NCI-H524 (cell line): ENCODE measurements at regions not wholly inside any gene's neighbourhood (a gene's known extent, or its start where the extent isn't known, plus 50 kb on each side); places are given as distances from the start of the nearest gene placed in this dataset.

Source experiments
- DNase-seq, 2 experiments: peaks; one replicate each; lab custom pipeline; 2025; lab: John Stamatoyannopoulos, UW

DNA sequence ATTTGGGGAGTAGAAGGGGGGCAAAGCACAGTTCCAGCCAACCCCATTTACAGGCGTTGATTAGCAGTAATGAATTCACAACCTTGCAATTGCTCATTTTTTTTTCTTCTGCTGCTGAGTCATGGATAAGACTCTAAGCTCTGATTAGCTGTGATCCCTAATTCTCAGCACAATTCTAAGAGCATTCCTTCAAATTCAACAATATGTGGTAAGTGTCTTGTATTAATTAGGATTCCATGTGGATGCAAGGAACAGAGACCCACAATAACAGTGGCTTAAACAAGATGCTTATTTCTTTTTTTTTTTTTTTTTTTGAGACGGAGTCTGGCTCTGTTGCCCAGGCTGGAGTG is 133.4 kb downstream of the PALM2AKAP2 start:
- no peak for DNase-seq

DNA sequence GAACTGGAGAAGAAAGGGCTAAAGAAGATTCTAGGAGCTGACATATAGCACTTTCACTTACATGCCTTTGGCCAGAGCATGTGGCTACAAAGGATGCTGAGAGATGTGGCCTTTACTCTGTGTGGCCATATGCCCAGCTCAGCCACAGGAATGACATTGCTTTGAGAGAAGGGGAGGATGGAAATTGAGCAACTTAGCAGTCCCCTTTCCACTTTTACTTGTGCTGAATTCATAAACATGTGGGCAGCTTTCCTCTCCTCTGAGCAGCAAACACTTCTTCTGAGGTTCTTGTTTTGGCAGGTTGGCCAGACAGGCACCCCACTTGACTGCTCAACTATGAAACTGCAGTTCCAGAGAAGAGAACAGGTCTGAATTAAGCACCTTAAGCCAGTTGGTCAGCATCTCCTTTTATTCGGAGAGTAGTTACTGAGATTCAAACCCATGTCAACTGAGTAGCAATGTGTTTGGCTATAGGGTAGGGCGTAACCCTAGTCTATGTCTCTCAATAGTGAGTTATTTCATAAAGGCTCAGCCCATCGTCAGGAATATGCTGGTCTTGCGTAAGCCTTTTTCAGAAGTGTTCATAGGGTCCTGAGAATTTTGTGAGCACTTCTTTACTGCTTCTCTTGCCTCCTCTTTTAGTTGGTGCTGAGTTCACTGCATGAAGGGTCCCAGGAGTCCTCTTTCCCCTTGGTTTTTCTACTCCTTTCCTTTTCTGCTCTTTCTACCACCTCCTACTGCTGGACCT is 134.5 kb downstream of the PALM2AKAP2 start:
- DNase-seq, result no peak

DNA sequence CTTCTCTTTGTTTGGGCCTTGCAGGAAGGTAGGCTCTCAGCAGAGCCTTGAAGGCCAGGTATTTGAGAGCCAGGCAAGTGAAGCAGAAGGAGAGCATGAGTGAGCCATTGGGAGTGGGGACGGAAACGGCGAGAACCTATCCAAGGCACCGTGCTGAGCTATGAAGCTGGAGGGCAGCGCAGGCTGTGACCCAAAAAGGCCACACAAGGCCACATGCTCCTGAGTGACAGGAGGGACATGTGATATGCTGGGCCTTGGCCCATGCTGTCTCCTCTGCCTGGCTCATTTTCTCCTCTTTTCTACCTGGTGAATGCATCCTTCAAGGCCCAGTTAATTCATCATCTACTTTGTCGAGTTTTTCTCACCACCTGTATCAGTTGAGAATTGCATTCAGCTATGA is 136.3 kb downstream of the PALM2AKAP2 start:
- no peak for DNase-seq

DNA sequence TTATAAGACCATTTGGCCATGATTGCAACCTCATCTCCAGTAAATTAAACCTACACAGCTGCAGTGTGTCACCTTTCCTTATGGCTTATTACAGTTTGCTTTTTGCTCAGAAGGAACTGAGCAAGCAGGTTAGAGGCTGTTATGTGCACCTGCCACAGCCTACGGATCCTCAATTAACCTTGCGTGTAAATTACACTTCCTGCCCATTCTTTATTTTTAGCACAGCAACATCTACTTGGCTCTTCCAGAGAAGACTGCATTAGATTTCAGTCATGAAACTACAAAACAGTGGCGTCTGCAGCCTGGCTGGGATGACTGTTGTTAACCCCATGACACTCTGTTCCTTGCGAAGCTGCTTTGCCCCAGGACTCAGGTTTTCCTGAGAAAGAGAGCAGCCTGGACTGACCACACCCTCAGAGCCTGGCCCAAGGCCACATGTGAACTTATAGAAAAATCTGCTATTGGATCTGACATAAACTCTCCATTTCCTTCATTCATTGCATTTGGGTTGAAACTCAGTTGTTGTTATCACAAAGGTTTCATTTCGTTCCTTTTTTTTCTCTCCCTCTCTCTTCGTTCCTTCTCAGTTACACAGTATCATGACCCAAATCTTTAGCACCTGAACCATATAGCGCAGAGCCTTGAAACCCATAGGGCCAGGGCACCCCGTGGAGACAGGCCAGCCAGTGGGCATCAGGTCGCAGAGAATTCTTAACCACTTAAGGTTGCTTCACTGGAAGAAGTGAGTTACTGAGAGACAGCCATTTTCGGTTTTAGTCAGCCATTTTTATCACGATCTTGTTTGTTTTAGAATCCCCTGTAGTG is 138.6 kb downstream of the PALM2AKAP2 start:
- DNase-seq, result no peak

DNA sequence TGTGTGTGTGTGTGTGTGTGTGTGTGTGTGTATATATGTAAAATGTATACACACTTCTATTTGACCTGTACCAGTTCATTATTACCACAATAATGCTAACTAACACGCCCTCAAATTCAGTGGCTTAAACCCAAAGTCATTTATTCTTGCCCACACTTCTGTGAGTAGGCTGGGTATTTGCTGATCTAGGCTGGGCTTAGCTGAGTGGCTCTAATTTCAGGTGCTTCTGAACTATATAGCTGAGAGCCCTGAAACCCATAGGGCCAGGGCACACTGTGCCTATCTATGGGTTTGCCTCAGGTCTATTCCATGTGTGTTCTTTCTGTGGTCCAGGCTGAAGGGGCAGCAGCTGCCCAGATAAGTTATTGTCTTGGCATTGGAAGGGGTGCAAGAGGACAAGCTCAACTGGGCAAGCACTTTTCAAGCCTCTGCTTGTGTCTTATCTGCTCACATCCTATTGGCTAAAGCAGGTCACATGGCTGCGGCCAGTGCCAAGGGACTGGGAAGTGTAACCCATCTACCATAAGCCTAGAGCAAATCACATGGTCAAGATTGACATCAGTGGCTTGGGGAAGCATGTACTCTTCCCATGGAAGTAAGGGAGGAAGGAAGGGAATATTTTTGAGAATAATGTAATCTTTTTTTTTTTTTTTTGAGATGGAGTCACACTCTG is 139.9 kb downstream of the PALM2AKAP2 start:
- no peak for DNase-seq

DNA sequence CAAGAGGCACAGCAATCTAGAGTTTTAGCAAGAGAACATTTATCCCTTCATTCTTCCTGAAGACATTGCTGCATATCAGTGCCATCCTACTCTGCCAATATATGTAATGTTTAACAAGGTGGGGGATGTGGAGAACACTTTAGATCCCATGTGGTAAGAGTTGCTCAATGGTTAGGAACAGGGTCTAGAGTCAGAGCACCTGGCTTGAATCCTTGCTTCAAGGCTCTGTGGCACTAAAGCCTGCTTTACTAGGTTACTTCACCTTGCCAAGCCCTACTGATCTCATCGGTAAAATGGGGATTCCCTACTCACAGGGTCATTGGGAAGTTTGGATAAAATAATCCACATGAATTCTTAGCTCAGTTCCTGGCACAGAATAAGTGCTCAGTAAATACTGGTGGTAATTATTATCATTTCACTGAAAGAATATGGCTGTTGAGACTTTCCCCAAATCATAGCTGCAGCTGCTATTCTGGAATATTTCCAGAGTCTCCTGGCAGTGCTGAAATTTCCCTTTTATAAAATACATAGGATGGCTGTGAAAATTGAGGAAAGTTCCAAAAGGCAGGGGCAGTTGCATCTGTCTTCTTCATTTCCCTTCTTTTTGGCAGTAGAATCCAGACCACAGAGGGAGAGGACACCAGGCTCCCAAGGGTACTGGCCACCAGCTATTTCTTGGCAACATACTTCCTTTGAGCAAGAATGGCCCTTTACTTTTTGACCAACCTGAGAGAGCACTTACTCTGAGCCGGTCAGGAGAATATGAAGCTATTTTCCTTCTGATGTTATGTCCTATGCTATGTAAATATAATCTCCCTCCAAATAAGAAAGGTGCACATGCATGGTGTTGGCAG is 142.8 kb downstream of the PALM2AKAP2 start:
- no peak for DNase-seq

DNA sequence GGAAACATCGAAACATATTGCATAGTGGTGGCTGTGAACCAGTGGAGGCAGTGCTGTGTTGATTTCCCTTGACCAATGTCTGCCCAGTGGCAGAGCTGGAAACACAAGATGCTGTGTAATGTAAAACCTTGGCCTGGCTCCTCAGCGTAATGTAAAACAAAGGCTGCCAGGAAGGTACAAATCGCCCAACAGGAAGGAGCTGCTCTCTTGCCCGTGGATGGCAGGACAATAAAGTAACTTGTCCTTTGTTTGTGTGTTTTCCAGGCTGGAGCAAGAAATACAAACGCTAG is 143.4 kb downstream of the PALM2AKAP2 start:
- peak; percentile 15 to 35 for DNase-seq

DNA sequence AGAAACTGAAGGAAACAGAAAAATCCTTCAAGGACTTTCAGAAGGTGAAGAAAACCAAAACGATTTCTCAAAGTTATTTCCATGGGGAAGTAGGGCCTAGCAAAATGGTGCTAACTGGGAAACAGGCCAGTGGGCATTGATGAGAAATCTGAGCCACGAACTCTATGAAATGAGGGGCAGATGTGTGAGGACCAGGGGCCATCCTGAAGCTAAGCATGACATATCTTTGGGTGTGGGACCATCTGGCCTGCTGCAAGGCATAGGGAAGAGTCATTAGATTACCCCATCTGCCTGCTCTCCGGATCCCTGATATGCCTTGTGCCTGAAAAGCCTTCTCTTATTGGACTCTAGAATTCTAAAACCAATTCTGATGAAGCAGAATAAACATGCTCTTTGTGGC is 143.8 kb downstream of the PALM2AKAP2 start:
- DNase-seq, result peak; percentile 97 to 99

DNA sequence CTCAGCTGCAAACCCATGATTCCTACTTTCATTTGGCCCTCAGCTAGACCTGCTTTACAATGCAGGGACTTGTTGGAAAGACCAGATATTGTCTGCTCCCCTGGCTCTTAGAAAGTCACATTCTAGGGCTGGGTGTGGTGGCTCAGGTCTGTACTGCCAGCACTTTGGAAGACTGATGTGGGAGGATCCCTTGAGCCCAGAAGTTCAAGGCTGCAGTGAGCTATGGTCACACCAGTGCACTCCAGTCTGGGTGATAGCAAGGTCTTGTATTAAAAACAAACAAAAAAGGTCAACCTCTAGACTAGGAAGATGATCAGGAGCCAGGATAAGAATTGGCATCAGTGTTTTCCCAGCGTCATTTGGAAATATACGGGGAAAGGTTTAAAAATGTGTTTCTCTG is 145.8 kb downstream of the PALM2AKAP2 start:
- DNase-seq, result no peak

DNA sequence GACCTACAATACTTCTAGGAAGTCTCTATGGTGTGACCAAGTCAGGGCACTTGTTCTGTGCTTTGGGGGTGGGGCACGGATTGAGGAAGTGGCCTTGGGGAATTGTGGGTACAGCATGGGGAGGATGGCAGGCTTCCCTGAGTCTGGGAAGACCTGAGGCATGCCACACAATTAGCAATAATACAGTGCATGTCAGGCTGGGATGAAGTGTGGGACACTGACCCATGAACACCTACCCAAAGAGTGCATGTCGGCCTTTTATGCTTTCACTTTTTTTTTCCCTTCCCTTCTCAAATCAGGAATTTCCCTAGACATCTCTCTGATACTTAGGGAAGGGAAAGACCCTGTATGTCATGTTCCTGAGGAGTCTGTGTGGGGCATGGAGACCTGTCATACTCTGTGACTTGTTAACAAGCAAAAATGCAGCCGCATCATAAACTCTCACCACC is 146.4 kb downstream of the PALM2AKAP2 start:
- no peak for DNase-seq

DNA sequence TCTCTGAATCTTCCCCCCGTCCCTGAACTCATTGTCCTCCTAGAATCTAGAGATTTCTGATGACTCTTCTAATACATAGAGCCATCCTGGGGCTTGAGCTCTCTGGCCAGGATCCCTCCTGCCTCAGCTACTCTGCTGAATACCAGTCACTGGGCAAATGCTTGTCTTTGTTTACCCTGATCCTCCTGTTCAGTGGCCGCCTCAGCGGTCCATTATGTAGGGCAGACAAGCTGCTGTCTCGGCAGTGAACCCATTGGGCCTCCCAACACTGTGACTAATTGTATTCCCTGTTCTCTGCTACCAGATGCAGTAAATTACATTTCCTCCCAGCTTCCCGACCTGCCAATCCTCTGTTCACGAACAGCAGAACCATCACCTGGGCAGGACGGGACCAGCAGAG is 151.6 kb downstream of the PALM2AKAP2 start:
- DNase-seq, result no peak

DNA sequence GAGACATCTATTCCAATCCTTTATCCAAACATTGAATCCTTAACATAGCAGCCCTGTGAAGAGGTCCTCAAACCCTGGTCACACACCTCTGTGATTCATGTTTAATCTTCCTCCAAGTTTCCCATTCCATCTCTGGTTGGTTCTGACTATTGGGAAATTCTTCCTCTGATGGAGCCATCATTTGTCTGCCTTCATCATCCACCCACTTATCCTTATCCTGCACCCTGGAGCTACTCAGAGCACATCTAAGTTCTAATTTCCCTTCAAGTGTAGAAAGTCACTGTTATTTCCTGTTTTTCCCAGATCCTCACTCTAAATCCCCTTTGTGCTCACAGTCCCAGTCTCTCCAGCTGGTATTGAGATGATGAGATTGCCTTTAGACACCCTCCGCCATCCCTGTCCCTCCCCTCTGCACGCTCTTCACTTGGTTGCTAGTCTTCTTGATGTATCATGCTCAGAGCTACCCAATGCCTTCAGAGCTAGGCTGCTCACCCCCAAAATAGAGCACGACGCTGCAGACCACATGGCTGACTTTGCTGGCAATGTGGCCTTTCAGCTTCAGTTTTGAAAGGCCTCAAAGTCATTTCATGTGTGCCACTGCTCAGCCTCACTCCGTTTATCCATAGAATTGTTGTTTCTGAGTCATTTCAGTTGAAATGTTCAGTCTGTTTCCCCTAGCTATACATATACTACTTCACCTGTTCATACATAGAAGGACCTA is 154.3 kb downstream of the PALM2AKAP2 start:
- no peak for DNase-seq

DNA sequence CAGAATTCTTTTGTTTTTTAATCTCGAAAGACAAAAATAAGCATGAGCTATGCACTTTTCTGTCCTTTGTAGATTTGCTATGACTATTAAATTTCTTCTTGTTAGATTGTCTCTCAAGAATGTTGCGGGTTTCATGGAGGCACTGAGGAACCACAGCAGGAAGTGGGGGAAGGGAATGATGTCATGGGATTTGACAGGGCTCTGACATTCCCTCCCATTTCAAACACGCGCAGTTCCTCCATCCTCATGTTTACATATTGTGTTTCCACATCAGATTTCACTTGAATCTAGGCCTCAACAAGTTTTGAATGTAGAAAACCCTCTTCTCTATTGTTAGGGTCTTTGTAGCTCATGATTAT is 154.8 kb downstream of the PALM2AKAP2 start:
- DNase-seq, result no peak

DNA sequence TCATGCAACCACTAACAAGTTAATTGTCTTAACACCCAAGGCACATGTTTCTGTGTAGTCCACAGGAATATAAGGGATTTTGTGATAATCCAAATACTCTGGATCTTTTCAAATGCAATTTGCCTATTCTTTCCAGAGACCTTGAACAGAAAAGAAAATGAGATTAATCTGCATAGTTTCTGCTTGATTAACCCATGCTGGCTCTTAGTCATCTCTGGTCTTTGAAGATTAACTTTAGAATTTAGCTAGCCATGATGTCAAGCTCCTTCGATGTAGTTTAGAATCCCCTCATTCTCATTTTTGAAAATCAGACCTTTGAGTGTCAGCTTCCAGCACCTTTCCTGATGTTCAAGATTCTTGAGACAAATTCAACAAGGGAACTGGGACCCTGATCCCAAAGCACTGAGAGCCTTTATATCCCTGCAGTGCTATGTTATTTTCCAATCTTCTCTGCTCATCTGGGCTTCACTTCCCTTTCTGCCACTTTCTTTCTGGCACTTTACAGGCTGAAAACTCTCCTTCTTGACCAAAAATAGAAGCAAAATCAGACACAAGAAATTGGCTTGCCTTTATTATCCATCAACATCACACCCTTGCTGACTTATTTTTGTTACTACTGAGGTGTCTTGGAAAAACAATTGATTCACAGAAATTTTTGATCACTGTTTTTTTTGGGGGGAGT is 155.5 kb downstream of the PALM2AKAP2 start:
- DNase-seq, result no peak

DNA sequence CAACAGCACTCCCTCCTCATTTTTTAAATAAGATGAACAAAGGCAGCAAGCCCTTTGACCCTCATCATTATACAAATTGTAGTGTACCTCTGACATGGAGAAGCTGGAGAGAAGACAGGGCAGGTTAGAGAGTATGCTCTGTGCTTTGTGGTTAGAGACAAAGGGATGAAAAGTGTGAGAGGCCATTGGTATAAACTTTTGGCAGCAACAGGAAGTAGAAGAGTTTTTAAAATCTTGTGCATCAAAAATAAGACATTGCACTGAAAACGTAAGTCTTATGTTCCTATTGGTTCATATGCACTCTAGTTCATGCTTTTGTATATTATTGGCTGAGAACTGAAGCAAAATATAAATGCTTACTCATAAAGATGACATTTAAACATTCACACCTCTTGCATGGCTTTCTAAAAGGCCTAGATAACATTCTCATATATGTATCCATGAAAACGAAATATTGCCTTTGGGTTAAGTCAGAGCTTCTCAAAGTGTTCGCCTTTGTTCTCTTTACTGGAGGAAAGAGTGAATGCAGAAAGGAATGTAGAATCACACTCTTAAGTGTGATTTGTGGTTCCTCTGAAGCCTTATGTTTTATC is 158.0 kb downstream of the PALM2AKAP2 start:
- no peak for DNase-seq

DNA sequence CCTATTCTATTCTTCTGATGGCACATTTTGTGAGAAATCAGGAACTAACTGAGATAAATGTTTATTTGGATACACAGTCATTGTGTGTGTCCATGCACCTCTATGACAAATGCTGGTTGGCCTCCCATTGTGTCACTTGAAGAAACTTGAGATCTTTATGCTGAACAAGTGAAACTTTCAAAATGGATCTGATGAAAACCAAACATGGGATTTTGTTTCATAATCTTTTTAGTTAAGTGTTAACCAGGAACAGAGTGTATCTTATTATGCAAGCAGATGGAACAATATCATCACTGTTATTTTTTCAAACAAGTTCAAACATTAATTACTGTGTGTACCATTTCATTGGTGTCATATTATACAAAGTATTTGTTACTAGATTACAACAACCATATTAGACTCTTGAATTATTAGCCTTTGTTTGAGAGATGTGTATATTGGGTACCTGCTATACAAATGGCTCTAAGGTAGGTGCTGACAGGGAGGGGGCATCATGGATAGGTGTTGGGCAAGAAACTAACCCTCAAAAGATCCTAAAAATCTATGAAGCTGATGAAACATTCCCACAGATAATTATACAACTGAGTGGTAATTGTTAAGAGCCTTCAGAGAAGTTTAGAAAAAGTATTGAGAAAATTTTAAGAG is 159.8 kb downstream of the PALM2AKAP2 start:
- peak in 1 of 2 experiments; percentile 16 for DNase-seq

DNA sequence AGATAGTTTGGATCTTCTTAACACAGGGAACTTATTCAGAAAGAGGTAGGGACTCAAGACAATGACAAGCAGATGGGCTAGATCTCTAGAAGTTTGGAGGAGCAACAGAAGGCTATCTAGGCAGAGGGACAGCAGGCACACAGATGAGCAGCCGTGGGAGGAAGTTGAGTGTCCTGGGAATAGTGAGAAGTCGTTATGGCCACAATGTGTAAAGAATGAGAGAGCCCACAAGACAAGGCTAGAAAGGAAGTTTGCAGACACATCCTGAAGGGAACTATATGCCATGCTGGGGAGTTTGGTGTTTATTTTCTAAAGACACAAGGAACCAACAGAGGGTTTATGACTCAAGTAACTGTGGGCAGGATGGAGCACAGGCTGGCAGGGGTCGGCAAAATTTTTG is 160.6 kb downstream of the PALM2AKAP2 start:
- peak in 1 of 2 experiments; percentile 54 for DNase-seq

DNA sequence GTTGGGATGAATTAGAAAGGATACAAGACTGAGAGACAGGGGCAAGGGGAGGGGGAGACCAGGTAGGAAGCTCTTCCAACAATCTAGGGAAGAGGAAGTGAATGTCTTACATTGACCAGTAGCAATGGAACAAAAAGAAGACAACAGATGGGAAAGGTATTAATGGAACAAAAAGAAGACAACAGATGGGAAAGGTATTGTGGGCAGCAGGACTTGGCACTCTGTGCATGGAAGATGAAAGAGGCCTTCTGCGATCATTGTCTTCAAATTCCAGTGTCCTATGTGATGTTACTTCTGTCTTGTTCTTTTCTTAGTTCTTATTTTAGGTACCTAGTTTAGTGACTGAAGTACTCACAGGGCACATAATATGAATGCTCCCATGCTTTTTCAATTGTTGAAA is 161.8 kb downstream of the PALM2AKAP2 start:
- peak; percentile 15 to 54 for DNase-seq

DNA sequence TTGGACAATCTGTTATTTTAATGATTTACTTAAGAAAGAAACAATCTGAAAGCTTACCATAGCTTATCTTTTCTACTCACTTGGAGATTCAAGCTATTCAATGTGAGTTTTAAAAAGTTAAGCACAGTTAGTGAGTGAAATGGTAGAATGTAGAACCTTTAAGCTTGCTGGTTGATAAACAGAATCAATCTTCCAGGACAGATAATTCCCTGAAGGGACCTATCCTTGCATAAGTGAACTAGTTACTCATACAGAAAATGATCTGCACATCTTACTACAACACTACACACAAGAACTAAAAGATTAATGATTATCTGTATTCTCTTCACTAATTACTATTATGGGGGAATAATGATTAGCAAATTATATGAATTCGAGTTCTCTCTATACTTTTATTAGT is 165.6 kb downstream of the PALM2AKAP2 start:
- no peak for DNase-seq

DNA sequence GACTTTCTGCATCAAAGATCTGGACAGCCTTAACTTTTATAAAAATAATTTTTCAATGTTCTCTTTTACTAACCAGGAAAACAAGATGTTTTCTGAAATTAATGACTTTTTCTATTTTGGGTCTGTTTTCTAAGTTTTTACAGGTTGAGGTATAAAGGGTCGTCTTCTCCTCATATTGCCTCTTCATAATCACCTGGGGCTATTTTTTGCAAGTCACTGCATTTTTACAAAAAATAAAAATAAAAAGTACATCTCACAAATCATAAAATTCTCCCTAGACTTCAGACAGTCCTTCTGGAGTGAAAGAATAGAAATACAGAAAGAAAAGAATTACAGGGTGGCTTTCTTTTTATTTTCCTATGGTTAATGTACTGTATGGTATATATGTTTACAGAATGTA is 168.5 kb downstream of the PALM2AKAP2 start:
- no peak for DNase-seq
